Hepatocyte (in vitro differentiated cells): ENCODE measurements at regions not wholly inside any gene's neighbourhood (a gene's known extent, or its start where the extent isn't known, plus 50 kb on each side); places are given as distances from the start of the nearest gene placed in this dataset.

Experiments
- CTCF ChIP-seq: fragments of 200-600 bp; sonication (generic); IDR thresholded peaks from 2 replicates; pipeline ENCODE4 v1.5.1; 2016; ENCODE audit warnings: antibody characterized with exemption, mild to moderate bottlenecking; ENCODE audit not compliant: poor library complexity
- EZH2 ChIP-seq: fragments of 200-600 bp; sonication (generic); IDR thresholded peaks from 2 replicates; pipeline ENCODE4 v1.6.1; 2016; ENCODE audit warnings: antibody characterized with exemption, mild to moderate bottlenecking, borderline replicate concordance

GRCh38 chr2:161729-162128, 102.1 kb downstream of the SH3YL1 start:
- TF ChIP-seq CTCF, result no peak
- TF ChIP-seq EZH2, result no peak
